GM13977 (cell line): ENCODE measurements at regions not wholly inside any gene's neighbourhood (a gene's known extent, or its start where the extent isn't known, plus 50 kb on each side); places are given as distances from the start of the nearest gene placed in this dataset.
A peak's percentile ranks its signal among the peaks of the same experiment; 100 is the strongest.

Source experiments
- DNase-seq: peaks from one replicate; pipeline ENCODE4 v3.0.0; 2012; ENCODE audit warnings: low spot score
- CTCF ChIP-seq: IDR thresholded peaks from 2 replicates; pipeline ENCODE4 v1.5.1; 2012; ENCODE audit warnings: mild to moderate bottlenecking, control low read depth; ENCODE audit not compliant: insufficient read depth; ENCODE audit errors: extremely low read depth, missing control alignments
- in situ Hi-C: fragments of 300-500 bp; cut with MboI; formaldehyde crosslinking; loops from one replicate; pipeline ENCODE4 v1.12.0; 2022; ENCODE audit warnings: low sequenced_read_pairs, low pct_unique_long_range_greater_than_20kb, mixed read lengths, inconsistent platforms; ENCODE audit not compliant: unreplicated experiment

GRCh38 chr5:64110222-64110621, 55.4 kb upstream of the RNF180 start:
- no peak for TF ChIP-seq CTCF
- DNase-seq: no peak
- in situ Hi-C loops: no loop called here

GRCh38 chr5:64108674-64109073, 57.0 kb upstream of the RNF180 start:
- TF ChIP-seq CTCF: no peak
- in situ Hi-C loops: no loop called here
- DNase-seq: no peak

- in situ Hi-C loops: no loop called here
- no peak for TF ChIP-seq CTCF
- DNase-seq: no peak
Measured at GRCh38 chr5:64100203-64100602, 65.4 kb upstream of the RNF180 start.

GRCh38 chr5:64096771-64097170, 68.9 kb upstream of the RNF180 start:
- TF ChIP-seq CTCF: no peak
- no peak for DNase-seq
- in situ Hi-C loops: no loop called here

GRCh38 chr5:64077589-64077988, 88.1 kb upstream of the RNF180 start:
- no peak for TF ChIP-seq CTCF
- in situ Hi-C loops: no loop called here
- no peak for DNase-seq

- peak; percentile 59 for TF ChIP-seq CTCF
- DNase-seq: peak; percentile 50
- in situ Hi-C loops: no loop called here
Measured at GRCh38 chr5:64074533-64074932, 91.1 kb upstream of the RNF180 start.

- no peak for DNase-seq
- TF ChIP-seq CTCF: no peak
- in situ Hi-C loops: no loop called here
Measured at GRCh38 chr5:64069486-64069885, 96.2 kb upstream of the RNF180 start.
